GM12878 (cell line): ENCODE measurements at regions not wholly inside any gene's neighbourhood (a gene's known extent, or its start where the extent isn't known, plus 50 kb on each side); places are given as distances from the start of the nearest gene placed in this dataset.

Source experiments
- CTCF ChIP-seq, 3 experiments: IDR thresholded peaks in 2 of 3; conservative IDR thresholded peaks in 1 of 3; 2 replicates each; pipeline ENCODE4 v1.5.1; 2011; ENCODE audit warnings: low read depth in 3 of 3, low read length in 3 of 3, mild to moderate bottlenecking in 3 of 3, control low read depth in 2 of 3, moderate library complexity in 2 of 3, inconsistent platforms in 1 of 3, mixed read lengths in 1 of 3; ENCODE audit not compliant: control insufficient read depth in 2 of 3, insufficient read depth in 1 of 3; ENCODE audit errors: extremely low read depth in 1 of 3
- POLR2A ChIP-seq: IDR thresholded peaks from 2 replicates; pipeline ENCODE4 v1.6.1; 2011; ENCODE audit warnings: low read depth, mild to moderate bottlenecking, low read length
- SP1 ChIP-seq: IDR thresholded peaks from one replicate; pipeline ENCODE4 v1.6.1; 2011; ENCODE audit warnings: low read depth, low read length

GRCh38 chr7:156113731-156114130 is 301.5 kb upstream of the SHH start:
- no peak for TF ChIP-seq CTCF (IDR thresholded peaks at IDR 0.05 in 2 of 3, conservative IDR thresholded peaks at IDR 0.05 in 1 of 3; ENCODE audit: control insufficient read depth in 2 of 3, extremely low read depth in 1 of 3, insufficient read depth in 1 of 3, low read depth in 3 of 3, low read length in 3 of 3)
- TF ChIP-seq POLR2A, result no peak
- no peak for TF ChIP-seq SP1
